CD4-positive, alpha-beta T cell treated with Interleukin-4 for 4 hours (primary cell): ENCODE measurements at regions not wholly inside any gene's neighbourhood (a gene's known extent, or its start where the extent isn't known, plus 50 kb on each side); places are given as distances from the start of the nearest gene placed in this dataset.
"Not testable (repeated sequence)": the region's sequence is repeated elsewhere in the genome, so short reads cannot be mapped to it uniquely, and the experiment has no call there.

Experiments
- DNase-seq: peaks from one replicate; pipeline ENCODE4 v3.0.0-alpha.2; 2020

- no peak for DNase-seq
These were observed 1014.4 kb upstream of the CITED2 start for GRCh38 chr6:140388815-140389214.

GRCh38 chr6:140388192-140388802, 1013.8 kb upstream of the CITED2 start:
- no peak for DNase-seq

- no peak for DNase-seq
These were observed 1011.2 kb upstream of the CITED2 start for GRCh38 chr6:140385679-140386078.

- no peak for DNase-seq
These were observed 1007.9 kb upstream of the CITED2 start for GRCh38 chr6:140382355-140382754.

- DNase-seq, result no peak
These were observed 1006.2 kb upstream of the CITED2 start for GRCh38 chr6:140380427-140381218.

GRCh38 chr6:140379919-140380318, 1005.5 kb upstream of the CITED2 start:
- DNase-seq, result no peak

- DNase-seq, result no peak
These were observed 1001.8 kb upstream of the CITED2 start for GRCh38 chr6:140376209-140376608.

- not testable (repeated sequence) for DNase-seq
These were observed 999.3 kb upstream of the CITED2 start for GRCh38 chr6:140373728-140374127.

- DNase-seq, result no peak
These were observed 997.6 kb upstream of the CITED2 start for GRCh38 chr6:140372064-140372463.

GRCh38 chr6:140370976-140371870, 996.8 kb upstream of the CITED2 start:
- no peak for DNase-seq

GRCh38 chr6:140370441-140370840, 996.0 kb upstream of the CITED2 start:
- DNase-seq, result no peak

- no peak for DNase-seq
These were observed 992.5 kb upstream of the CITED2 start for GRCh38 chr6:140366991-140367390.

- DNase-seq, result no peak
These were observed 990.5 kb upstream of the CITED2 start for GRCh38 chr6:140364916-140365315.

- DNase-seq, result no peak
These were observed 986.2 kb upstream of the CITED2 start for GRCh38 chr6:140360651-140361050.

- DNase-seq, result no peak
These were observed 981.0 kb upstream of the CITED2 start for GRCh38 chr6:140355476-140355875.

- no peak for DNase-seq
These were observed 979.8 kb upstream of the CITED2 start for GRCh38 chr6:140354296-140354695.

GRCh38 chr6:140353536-140353935, 979.1 kb upstream of the CITED2 start:
- no peak for DNase-seq

- DNase-seq, result no peak
These were observed 972.0 kb upstream of the CITED2 start for GRCh38 chr6:140346428-140346827.

GRCh38 chr6:140345935-140346334, 971.5 kb upstream of the CITED2 start:
- no peak for DNase-seq

- no peak for DNase-seq
These were observed 969.9 kb upstream of the CITED2 start for GRCh38 chr6:140344142-140344913.

- DNase-seq, result no peak
These were observed 968.7 kb upstream of the CITED2 start for GRCh38 chr6:140343128-140343527.

- no peak for DNase-seq
These were observed 966.8 kb upstream of the CITED2 start for GRCh38 chr6:140341272-140341671.

GRCh38 chr6:140340795-140341194, 966.3 kb upstream of the CITED2 start:
- DNase-seq, result no peak
